ENCODE measurements at regions not wholly inside any gene's neighbourhood (a gene's known extent, or its start where the extent isn't known, plus 50 kb on each side); places are given as distances from the start of the nearest gene placed in this dataset.

- in situ Hi-C loops (cut with MboI; ENCODE audit: low pct_unique_long_range_greater_than_20kb, low sequenced_read_pairs, unreplicated experiment): no loop called here
- TF ChIP-seq CTCF (IDR thresholded peaks at IDR 0.05; ENCODE audit: extremely low read depth, insufficient read depth, missing control alignments): no peak
- DNase-seq (ENCODE audit: low spot score): no peak
Observed at GRCh38 chr16:13527332-13527731, 392.6 kb upstream of the ERCC4 start.

- no peak for DNase-seq (ENCODE audit: low spot score)
- TF ChIP-seq CTCF (IDR thresholded peaks at IDR 0.05; ENCODE audit: extremely low read depth, insufficient read depth, missing control alignments): no peak
- in situ Hi-C loops (cut with MboI; ENCODE audit: low pct_unique_long_range_greater_than_20kb, low sequenced_read_pairs, unreplicated experiment): no loop called here
Observed at GRCh38 chr16:13528691-13529090, 391.3 kb upstream of the ERCC4 start.

GRCh38 chr16:13529193-13529982 lies 390.6 kb upstream of the ERCC4 start:
- DNase-seq (ENCODE audit: low spot score): no peak
- no peak for TF ChIP-seq CTCF (IDR thresholded peaks at IDR 0.05; ENCODE audit: extremely low read depth, insufficient read depth, missing control alignments)
- in situ Hi-C loops (cut with MboI; ENCODE audit: low pct_unique_long_range_greater_than_20kb, low sequenced_read_pairs, unreplicated experiment): no loop called here

- no peak for DNase-seq (ENCODE audit: low spot score)
- TF ChIP-seq CTCF (IDR thresholded peaks at IDR 0.05; ENCODE audit: extremely low read depth, insufficient read depth, missing control alignments): no peak
- in situ Hi-C loops (cut with MboI; ENCODE audit: low pct_unique_long_range_greater_than_20kb, low sequenced_read_pairs, unreplicated experiment): no loop called here
Observed at GRCh38 chr16:13540771-13541170, 379.2 kb upstream of the ERCC4 start.

- TF ChIP-seq CTCF (IDR thresholded peaks at IDR 0.05; ENCODE audit: extremely low read depth, insufficient read depth, missing control alignments): no peak
- in situ Hi-C loops (cut with MboI; ENCODE audit: low pct_unique_long_range_greater_than_20kb, low sequenced_read_pairs, unreplicated experiment): no loop called here
- DNase-seq (ENCODE audit: low spot score): no peak
Observed at GRCh38 chr16:13542284-13542683, 377.7 kb upstream of the ERCC4 start.

GRCh38 chr16:13543850-13544249 lies 376.1 kb upstream of the ERCC4 start:
- in situ Hi-C loops (cut with MboI; ENCODE audit: low pct_unique_long_range_greater_than_20kb, low sequenced_read_pairs, unreplicated experiment): no loop called here
- no peak for TF ChIP-seq CTCF (IDR thresholded peaks at IDR 0.05; ENCODE audit: extremely low read depth, insufficient read depth, missing control alignments)
- no peak for DNase-seq (ENCODE audit: low spot score)
